T47D (cell line): ENCODE measurements at regions not wholly inside any gene's neighbourhood (a gene's known extent, or its start where the extent isn't known, plus 50 kb on each side); places are given as distances from the start of the nearest gene placed in this dataset.
"Not testable (repeated sequence)": the region's sequence is repeated elsewhere in the genome, so short reads cannot be mapped to it uniquely, and the experiment has no call there.

Experiments used
- DNase-seq, 2 experiments: peaks; one replicate each; pipeline versions ENCODE4 v3.0.0 to v3.0.0-alpha.2; 2011 to 2012; ENCODE audit warnings: low read depth in 1 of 2, low spot score in 1 of 2
- JUND ChIP-seq: IDR thresholded peaks from 2 replicates; pipeline ENCODE4 v1.6.1; 2012; ENCODE audit warnings: low read depth
- in situ Hi-C: cut with HindIII; loops from 2 replicates; pipeline ENCODE4 v1.10.0; 2016; ENCODE audit warnings: low sequenced_read_pairs, low pct_unique_long_range_greater_than_20kb

DNA sequence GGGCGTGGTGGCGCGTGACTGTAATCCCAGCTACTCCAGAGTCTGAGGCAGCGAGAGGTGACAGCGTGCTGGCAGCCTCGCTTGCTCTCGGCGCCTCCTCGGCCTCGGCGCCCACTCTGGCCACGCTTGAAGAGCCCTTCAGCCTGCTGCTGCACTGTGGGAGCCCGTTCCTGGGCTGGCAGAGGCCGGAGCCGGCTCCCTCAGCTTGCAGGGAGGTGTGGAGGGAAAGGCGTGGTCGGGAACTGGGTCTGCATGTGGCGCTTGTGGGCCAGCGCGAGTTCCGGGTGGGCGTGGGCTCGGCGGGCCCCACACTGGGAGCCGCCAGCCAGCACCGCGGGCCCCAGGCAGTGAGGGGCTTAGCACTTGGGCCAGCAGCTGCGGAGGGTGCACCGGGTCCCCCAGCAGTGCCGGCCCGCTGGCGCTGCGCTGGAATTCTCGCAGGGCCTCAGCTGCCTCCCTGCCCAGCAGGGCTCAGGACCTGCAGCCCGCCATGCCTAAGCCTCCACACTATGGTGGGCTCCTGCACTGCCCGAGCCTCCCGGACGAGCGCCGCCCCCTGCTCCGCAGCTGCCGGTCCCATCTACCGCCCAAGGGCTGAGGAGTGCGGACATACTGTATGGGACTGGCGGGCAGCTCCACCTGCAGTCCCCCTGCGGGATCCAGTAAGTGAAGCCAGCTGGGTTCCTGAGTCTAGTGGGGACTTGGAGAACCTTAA is 1093.3 kb upstream of the CDH8 start:
- no peak for TF ChIP-seq JUND
- in situ Hi-C loops, result no loop called here

GRCh38 chr16:63119905-63120304 is 1083.7 kb upstream of the CDH8 start:
- in situ Hi-C loops, DNase-seq: not testable (repeated sequence)

More for the DNA sequence above, 1093.3 kb upstream of the CDH8 start:
- DNase-seq, result no peak

- no peak for DNase-seq
- in situ Hi-C loops, result no loop called here
- no peak for TF ChIP-seq JUND
Observed at GRCh38 chr16:63100082-63100481, 1063.8 kb upstream of the CDH8 start.

- no peak for DNase-seq
- in situ Hi-C loops, result no loop called here
- TF ChIP-seq JUND, result no peak
Observed at GRCh38 chr16:63096857-63097256, 1060.6 kb upstream of the CDH8 start.

- TF ChIP-seq JUND, result no peak
- in situ Hi-C loops, result no loop called here
- DNase-seq, result no peak
Observed at GRCh38 chr16:63092736-63093135, 1056.5 kb upstream of the CDH8 start.

- TF ChIP-seq JUND, result no peak
- in situ Hi-C loops, result no loop called here
- DNase-seq, result no peak
Observed at GRCh38 chr16:63082101-63082500, 1045.9 kb upstream of the CDH8 start.

DNA sequence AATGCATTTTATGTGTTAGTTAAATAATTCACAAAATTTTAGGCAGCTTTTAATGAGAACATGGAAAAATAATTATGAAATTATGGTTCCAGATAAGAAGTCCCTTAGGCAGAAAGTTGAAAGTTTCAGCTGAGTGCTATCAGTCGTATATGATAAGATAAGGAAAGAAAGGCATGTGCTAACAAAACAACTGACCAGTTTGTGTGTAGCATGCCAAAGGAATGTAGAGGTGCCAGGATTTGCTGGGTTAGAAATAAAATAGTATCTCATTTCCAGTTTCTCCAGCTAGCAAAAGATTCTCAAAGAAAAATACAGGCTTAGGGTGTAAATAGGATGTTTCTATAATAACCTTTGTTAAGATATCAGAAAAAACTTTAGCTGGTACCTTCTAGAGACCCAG is 1044.5 kb upstream of the CDH8 start:
- DNase-seq, result no peak
- in situ Hi-C loops, result no loop called here
- no peak for TF ChIP-seq JUND

GRCh38 chr16:63069047-63069446 is 1032.8 kb upstream of the CDH8 start:
- no peak for DNase-seq
- in situ Hi-C loops, result no loop called here
- TF ChIP-seq JUND, result no peak

- in situ Hi-C loops, result no loop called here
- no peak for TF ChIP-seq JUND
- DNase-seq, result no peak
Observed at GRCh38 chr16:63067141-63067540, 1030.9 kb upstream of the CDH8 start.

- DNase-seq, result no peak
- in situ Hi-C loops, result no loop called here
- TF ChIP-seq JUND, result no peak
Observed at GRCh38 chr16:63066552-63066951, 1030.3 kb upstream of the CDH8 start.

DNA sequence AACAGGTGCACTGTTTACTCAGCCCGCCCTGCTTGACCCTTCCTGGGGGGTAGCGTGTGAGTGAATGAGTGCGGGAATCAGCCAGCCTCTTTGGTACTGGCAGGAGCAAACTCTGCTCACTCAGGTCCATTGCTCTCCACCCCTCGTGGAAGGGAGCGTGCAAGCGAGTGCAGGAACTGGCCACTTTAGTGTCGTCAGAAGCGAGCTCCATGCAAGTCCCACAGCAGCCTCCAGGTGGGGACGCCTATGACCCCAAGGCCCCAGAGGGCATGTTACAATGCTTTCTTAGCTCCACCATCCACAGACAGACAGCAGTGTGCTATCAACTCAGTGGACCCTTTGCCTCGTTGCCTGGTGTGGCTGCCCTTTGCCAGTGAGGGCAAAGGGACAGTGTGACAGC is 1025.1 kb upstream of the CDH8 start:
- TF ChIP-seq JUND, result no peak
- no peak for DNase-seq
- in situ Hi-C loops, result no loop called here

DNA sequence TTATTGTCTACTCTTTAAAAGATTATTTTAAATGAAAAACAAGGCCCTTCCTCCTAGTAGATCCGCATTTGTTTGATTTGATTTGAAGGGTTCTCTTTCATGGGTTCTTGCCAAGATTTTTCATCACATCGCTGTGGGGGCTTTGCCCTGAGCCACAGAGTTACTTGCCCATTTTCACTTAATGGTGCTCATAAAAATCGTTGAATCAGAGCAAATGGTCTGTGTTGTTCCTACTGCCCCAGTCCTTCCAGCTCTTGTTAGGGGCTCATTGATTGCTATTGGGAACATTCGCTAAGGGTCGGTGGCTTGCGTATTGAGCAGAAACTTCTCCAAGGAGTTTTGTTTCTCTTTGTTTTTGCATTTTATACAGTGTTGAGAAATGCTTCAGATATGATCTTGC is 1023.4 kb upstream of the CDH8 start:
- TF ChIP-seq JUND, result no peak
- in situ Hi-C loops, result no loop called here
- no peak for DNase-seq

DNA sequence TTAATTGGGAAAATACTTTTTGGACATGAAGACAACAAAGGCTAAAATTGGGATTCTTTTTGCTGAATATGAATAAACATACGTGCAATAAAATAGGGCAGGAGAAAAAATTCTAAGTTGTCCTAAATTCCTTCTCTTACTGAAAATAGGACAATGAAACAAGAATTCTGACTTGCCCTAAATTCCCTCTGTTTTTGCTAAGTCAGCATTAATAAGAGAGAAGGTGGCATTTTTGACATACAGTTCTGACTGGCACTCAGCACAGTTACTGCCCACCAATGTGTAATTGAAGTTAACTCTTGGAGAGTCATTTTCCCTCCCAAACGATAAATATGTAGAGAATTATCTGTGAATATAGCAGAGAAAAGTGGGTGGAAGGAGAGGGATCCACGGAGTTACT is 1021.1 kb upstream of the CDH8 start:
- in situ Hi-C loops, result no loop called here
- DNase-seq, result no peak
- TF ChIP-seq JUND, result no peak

- in situ Hi-C loops, result no loop called here
- no peak for DNase-seq
- no peak for TF ChIP-seq JUND
Observed at GRCh38 chr16:63050391-63050790, 1014.2 kb upstream of the CDH8 start.
